NCI-H1092 (cell line): ENCODE measurements at regions not wholly inside any gene's neighbourhood (a gene's known extent, or its start where the extent isn't known, plus 50 kb on each side); places are given as distances from the start of the nearest gene placed in this dataset.
"Not testable (repeated sequence)": the region's sequence is repeated elsewhere in the genome, so short reads cannot be mapped to it uniquely, and the experiment has no call there.

Experiments
- DNase-seq: peaks from one replicate; lab custom pipeline; 2025; lab: John Stamatoyannopoulos, UW

GRCh38 chr15:58361273-58361759 is 70.5 kb upstream of the LIPC start:
- DNase-seq, result no peak

DNA sequence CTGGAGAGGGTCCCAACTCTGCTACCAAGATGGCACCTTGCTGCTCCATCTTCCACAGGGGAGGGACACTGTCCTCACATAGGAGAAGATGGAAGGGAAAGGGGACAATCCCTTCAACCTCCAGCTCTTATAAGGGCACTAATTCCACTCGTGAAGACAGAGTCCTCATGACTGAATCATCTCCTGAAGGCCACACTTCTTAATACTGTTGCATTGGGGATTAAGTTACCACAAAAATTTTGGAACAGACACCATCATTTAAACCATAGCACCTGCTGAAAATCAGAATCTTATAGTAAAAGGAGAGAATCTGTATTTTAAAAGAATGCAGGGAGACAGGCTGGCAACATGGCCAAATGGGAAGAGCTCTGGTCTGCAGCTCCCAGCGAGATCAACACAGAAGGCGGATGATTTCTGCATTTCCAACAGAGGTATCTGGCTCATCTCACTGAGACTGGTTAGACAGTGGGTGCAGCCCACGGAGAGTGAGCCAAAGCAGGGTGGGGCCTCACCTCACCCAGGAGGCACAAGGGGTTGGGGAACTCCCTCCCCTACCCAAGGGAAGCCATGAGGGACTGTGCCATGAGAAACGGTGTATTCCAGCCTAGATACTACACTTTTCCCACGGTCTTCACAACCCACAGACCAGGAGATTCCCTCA is 69.4 kb upstream of the LIPC start:
- DNase-seq, result no peak

- not testable (repeated sequence) for DNase-seq
Measured at GRCh38 chr15:58363118-58363517, 68.7 kb upstream of the LIPC start.

GRCh38 chr15:58363673-58364072 is 68.1 kb upstream of the LIPC start:
- DNase-seq, result not testable (repeated sequence)

GRCh38 chr15:58365098-58365497 is 66.7 kb upstream of the LIPC start:
- DNase-seq, result not testable (repeated sequence)

- no peak for DNase-seq
Measured at GRCh38 chr15:58369261-58369701, 62.5 kb upstream of the LIPC start.

GRCh38 chr15:58369956-58370355 is 61.8 kb upstream of the LIPC start:
- DNase-seq, result no peak

DNA sequence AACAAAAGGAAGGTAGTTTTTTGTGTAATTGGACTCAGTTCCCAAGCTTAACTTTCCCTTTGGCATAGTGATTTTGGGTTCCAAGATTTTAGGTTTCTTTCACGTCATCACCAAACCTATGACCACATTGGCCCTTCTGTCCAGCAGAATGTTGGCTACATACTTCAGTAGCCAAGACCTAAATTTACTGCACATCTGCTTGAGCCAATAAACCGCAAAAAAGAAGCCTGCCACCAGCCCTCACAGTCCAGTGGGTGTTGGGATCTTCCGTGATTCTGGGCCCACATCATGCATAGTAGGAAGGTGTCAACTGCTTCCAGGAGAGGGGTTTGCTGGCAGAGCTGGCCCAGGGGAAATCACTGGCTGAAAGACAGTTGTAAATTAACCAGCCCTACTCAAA is 57.6 kb upstream of the LIPC start:
- DNase-seq, result no peak

- DNase-seq, result no peak
Measured at GRCh38 chr15:58377193-58377592, 54.6 kb upstream of the LIPC start.

- DNase-seq, result no peak
Measured at GRCh38 chr15:58378241-58379085, 53.3 kb upstream of the LIPC start.

DNA sequence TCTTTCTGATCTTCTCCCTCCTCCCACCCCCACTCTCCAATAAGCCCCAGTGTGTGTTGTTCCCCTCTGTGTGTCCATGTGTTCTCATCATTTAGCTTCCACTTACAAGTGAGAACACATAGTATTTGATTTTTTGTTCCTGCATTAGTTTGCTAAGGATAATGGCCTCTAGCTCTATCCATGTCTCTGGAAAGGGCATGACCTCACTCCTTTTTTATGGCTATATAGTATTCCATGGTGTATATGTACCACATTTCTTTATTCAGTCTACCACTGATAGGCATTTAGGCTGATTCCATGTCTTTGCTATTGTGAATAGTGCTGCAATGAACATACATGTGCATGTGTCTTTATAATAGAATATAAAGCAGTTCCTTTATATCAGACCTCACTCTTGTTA is 52.3 kb upstream of the LIPC start:
- not testable (repeated sequence) for DNase-seq

GRCh38 chr15:58380280-58380945 is 51.4 kb upstream of the LIPC start:
- no peak for DNase-seq

- no peak for DNase-seq
Measured at GRCh38 chr15:58381697-58382096, 50.1 kb upstream of the LIPC start.
